GM12872 (cell line): ENCODE measurements at regions not wholly inside any gene's neighbourhood (a gene's known extent, or its start where the extent isn't known, plus 50 kb on each side); places are given as distances from the start of the nearest gene placed in this dataset.

ENCODE experiments used
- CTCF ChIP-seq: IDR thresholded peaks from 3 replicates; pipeline ENCODE4 v1.5.1; 2011; ENCODE audit warnings: low read depth, mild to moderate bottlenecking, low read length, moderate library complexity; ENCODE audit not compliant: insufficient read depth

- no peak for TF ChIP-seq CTCF
Measured at GRCh38 chr2:16088035-16088801, 147.9 kb downstream of the MYCN start.

GRCh38 chr2:16085073-16085472 lies 144.7 kb downstream of the MYCN start:
- no peak for TF ChIP-seq CTCF

GRCh38 chr2:16084274-16084673 lies 143.9 kb downstream of the MYCN start:
- TF ChIP-seq CTCF, result no peak

- no peak for TF ChIP-seq CTCF
Measured at GRCh38 chr2:16082276-16082675, 141.9 kb downstream of the MYCN start.

GRCh38 chr2:16081316-16082200 lies 141.2 kb downstream of the MYCN start:
- TF ChIP-seq CTCF, result no peak

- no peak for TF ChIP-seq CTCF
Measured at GRCh38 chr2:16080516-16080915, 140.2 kb downstream of the MYCN start.

- TF ChIP-seq CTCF, result no peak
Measured at GRCh38 chr2:16080071-16080470, 139.7 kb downstream of the MYCN start.
